ENCODE measurements at regions not wholly inside any gene's neighbourhood (a gene's known extent, or its start where the extent isn't known, plus 50 kb on each side); places are given as distances from the start of the nearest gene placed in this dataset.

- no peak for FAIRE-seq
- Histone ChIP-seq H3K4me3 (ENCODE audit: low read depth in 1 of 3, low read length in 3 of 3) (no peak overlapping the region), H3K9me3 (ENCODE audit: control insufficient read depth in 2 of 2, insufficient read depth in 1 of 2, low read depth in 1 of 2, low read length in 1 of 2) (no peaks in the 10 kb centered on the region), H3K27me3 (ENCODE audit: control insufficient read depth in 3 of 3, insufficient read depth in 3 of 3, low read length in 3 of 3) (no peaks in the 10 kb centered on the region), H3K27ac (ENCODE audit: low read depth in 1 of 3, low read length in 2 of 3) (no peak overlapping the region), H3K4me1 (ENCODE audit: control insufficient read depth in 3 of 3, insufficient read depth in 2 of 3, low read depth in 1 of 3, low read length in 2 of 3) (no peaks in the 10 kb centered on the region), H3K36me3 (ENCODE audit: control insufficient read depth in 3 of 3, insufficient read depth in 2 of 3, low read depth in 1 of 3, low read length in 3 of 3) (no peaks in the 10 kb centered on the region)
- DNase-seq: no peak
- WGBS, 3 donors: 74 to 85% (median 78%) methylated on average over 1 of the region's 1 CpG
Measured at GRCh38 chr13:37435881-37436280, 162.7 kb downstream of the POSTN start.

- Histone ChIP-seq H3K27ac (ENCODE audit: low read depth in 1 of 3, low read length in 2 of 3) (no peak overlapping the region), H3K27me3 (ENCODE audit: control insufficient read depth in 3 of 3, insufficient read depth in 3 of 3, low read length in 3 of 3) (no peaks in the 10 kb centered on the region), H3K4me3 (ENCODE audit: low read depth in 1 of 3, low read length in 3 of 3) (no peak overlapping the region), H3K4me1 (ENCODE audit: control insufficient read depth in 3 of 3, insufficient read depth in 2 of 3, low read depth in 1 of 3, low read length in 2 of 3) (no peaks in the 10 kb centered on the region), H3K36me3 (ENCODE audit: control insufficient read depth in 3 of 3, insufficient read depth in 2 of 3, low read depth in 1 of 3, low read length in 3 of 3) (no peaks in the 10 kb centered on the region), H3K9me3 (ENCODE audit: control insufficient read depth in 2 of 2, insufficient read depth in 1 of 2, low read depth in 1 of 2, low read length in 1 of 2) (no peaks in the 10 kb centered on the region)
- FAIRE-seq (no peak), DNase-seq (no peak)
- 85 to 97% (median 90%) methylated on average over 1 of the region's 1 CpG for WGBS, 3 donors
Measured at GRCh38 chr13:37433086-37433485, 165.5 kb downstream of the POSTN start.

GRCh38 chr13:37429976-37430375 is 168.6 kb downstream of the POSTN start:
- FAIRE-seq (no peak), DNase-seq (no peak)
- no peaks in the 10 kb centered on the region for H3K27me3 ChIP-seq (ENCODE audit: control insufficient read depth in 3 of 3, insufficient read depth in 3 of 3, low read length in 3 of 3)
- no peak overlapping the region for H3K27ac ChIP-seq (ENCODE audit: low read depth in 1 of 3, low read length in 2 of 3)
- no peaks in the 10 kb centered on the region for H3K36me3 ChIP-seq (ENCODE audit: control insufficient read depth in 3 of 3, insufficient read depth in 2 of 3, low read depth in 1 of 3, low read length in 3 of 3)
- no peaks in the 10 kb centered on the region for H3K9me3 ChIP-seq (ENCODE audit: control insufficient read depth in 2 of 2, insufficient read depth in 1 of 2, low read depth in 1 of 2, low read length in 1 of 2)
- no peak overlapping the region for H3K4me3 ChIP-seq (ENCODE audit: low read depth in 1 of 3, low read length in 3 of 3)
- WGBS, 3 donors: 76 to 82% (median 80%) methylated on average over 2 of the region's 2 CpGs
- no peaks in the 10 kb centered on the region for H3K4me1 ChIP-seq (ENCODE audit: control insufficient read depth in 3 of 3, insufficient read depth in 2 of 3, low read depth in 1 of 3, low read length in 2 of 3)

GRCh38 chr13:37427843-37428494 is 170.6 kb downstream of the POSTN start:
- Histone ChIP-seq H3K4me3 (ENCODE audit: low read depth in 1 of 3, low read length in 3 of 3) (no peak overlapping the region), H3K27ac (ENCODE audit: low read depth in 1 of 3, low read length in 2 of 3) (no peak overlapping the region), H3K4me1 (ENCODE audit: control insufficient read depth in 3 of 3, insufficient read depth in 2 of 3, low read depth in 1 of 3, low read length in 2 of 3) (no peaks in the 10 kb centered on the region), H3K36me3 (ENCODE audit: control insufficient read depth in 3 of 3, insufficient read depth in 2 of 3, low read depth in 1 of 3, low read length in 3 of 3) (no peaks in the 10 kb centered on the region), H3K9me3 (ENCODE audit: control insufficient read depth in 2 of 2, insufficient read depth in 1 of 2, low read depth in 1 of 2, low read length in 1 of 2) (no peaks in the 10 kb centered on the region), H3K27me3 (ENCODE audit: control insufficient read depth in 3 of 3, insufficient read depth in 3 of 3, low read length in 3 of 3) (no peaks in the 10 kb centered on the region)
- no peak for DNase-seq
- FAIRE-seq: no peak
- WGBS, 3 donors: 20 to 44% (median 27%) methylated on average over 3 of the region's 3 CpGs

GRCh38 chr13:37418490-37418889 is 180.1 kb downstream of the POSTN start:
- H3K36me3 ChIP-seq (ENCODE audit: control insufficient read depth in 3 of 3, insufficient read depth in 2 of 3, low read depth in 1 of 3, low read length in 3 of 3): no peaks in the 10 kb centered on the region
- H3K9me3 ChIP-seq (ENCODE audit: control insufficient read depth in 2 of 2, insufficient read depth in 1 of 2, low read depth in 1 of 2, low read length in 1 of 2): no peaks in the 10 kb centered on the region
- WGBS, 3 donors: 53 to 64% (median 57%) methylated on average over 2 of the region's 2 CpGs
- no peak overlapping the region for H3K27ac ChIP-seq (ENCODE audit: low read depth in 1 of 3, low read length in 2 of 3)
- no peak for DNase-seq
- no peak for FAIRE-seq
- no peaks in the 10 kb centered on the region for H3K4me1 ChIP-seq (ENCODE audit: control insufficient read depth in 3 of 3, insufficient read depth in 2 of 3, low read depth in 1 of 3, low read length in 2 of 3)
- no peak overlapping the region for H3K4me3 ChIP-seq (ENCODE audit: low read depth in 1 of 3, low read length in 3 of 3)
- H3K27me3 ChIP-seq (ENCODE audit: control insufficient read depth in 3 of 3, insufficient read depth in 3 of 3, low read length in 3 of 3): no peaks in the 10 kb centered on the region

GRCh38 chr13:37417060-37417441 is 181.5 kb downstream of the POSTN start:
- no peak overlapping the region for H3K4me3 ChIP-seq (ENCODE audit: low read depth in 1 of 3, low read length in 3 of 3)
- FAIRE-seq: no peak
- no peaks in the 10 kb centered on the region for H3K36me3 ChIP-seq (ENCODE audit: control insufficient read depth in 3 of 3, insufficient read depth in 2 of 3, low read depth in 1 of 3, low read length in 3 of 3)
- no peaks in the 10 kb centered on the region for H3K9me3 ChIP-seq (ENCODE audit: control insufficient read depth in 2 of 2, insufficient read depth in 1 of 2, low read depth in 1 of 2, low read length in 1 of 2)
- no peaks in the 10 kb centered on the region for H3K4me1 ChIP-seq (ENCODE audit: control insufficient read depth in 3 of 3, insufficient read depth in 2 of 3, low read depth in 1 of 3, low read length in 2 of 3)
- H3K27ac ChIP-seq (ENCODE audit: low read depth in 1 of 3, low read length in 2 of 3): no peak overlapping the region
- no peaks in the 10 kb centered on the region for H3K27me3 ChIP-seq (ENCODE audit: control insufficient read depth in 3 of 3, insufficient read depth in 3 of 3, low read length in 3 of 3)
- DNase-seq: no peak
- WGBS, 3 donors: 32 to 54% (median 49%) methylated on average over 3 of the region's 3 CpGs

GRCh38 chr13:37416291-37417059 is 182.1 kb downstream of the POSTN start:
- FAIRE-seq (no peak), DNase-seq (no peak)
- H3K27me3 ChIP-seq (ENCODE audit: control insufficient read depth in 3 of 3, insufficient read depth in 3 of 3, low read length in 3 of 3): no peaks in the 10 kb centered on the region
- no peaks in the 10 kb centered on the region for H3K4me1 ChIP-seq (ENCODE audit: control insufficient read depth in 3 of 3, insufficient read depth in 2 of 3, low read depth in 1 of 3, low read length in 2 of 3)
- WGBS, 3 donors: 61 to 75% (median 74%) methylated on average over 2 of the region's 2 CpGs
- H3K27ac ChIP-seq (ENCODE audit: low read depth in 1 of 3, low read length in 2 of 3): no peak overlapping the region
- no peak overlapping the region for H3K4me3 ChIP-seq (ENCODE audit: low read depth in 1 of 3, low read length in 3 of 3)
- H3K36me3 ChIP-seq (ENCODE audit: control insufficient read depth in 3 of 3, insufficient read depth in 2 of 3, low read depth in 1 of 3, low read length in 3 of 3): no peaks in the 10 kb centered on the region
- H3K9me3 ChIP-seq (ENCODE audit: control insufficient read depth in 2 of 2, insufficient read depth in 1 of 2, low read depth in 1 of 2, low read length in 1 of 2): no peaks in the 10 kb centered on the region

- Histone ChIP-seq H3K9me3 (ENCODE audit: control insufficient read depth in 2 of 2, insufficient read depth in 1 of 2, low read depth in 1 of 2, low read length in 1 of 2) (no peaks in the 10 kb centered on the region), H3K4me1 (ENCODE audit: control insufficient read depth in 3 of 3, insufficient read depth in 2 of 3, low read depth in 1 of 3, low read length in 2 of 3) (no peaks in the 10 kb centered on the region), H3K27ac (ENCODE audit: low read depth in 1 of 3, low read length in 2 of 3) (no peak overlapping the region), H3K27me3 (ENCODE audit: control insufficient read depth in 3 of 3, insufficient read depth in 3 of 3, low read length in 3 of 3) (no peaks in the 10 kb centered on the region), H3K4me3 (ENCODE audit: low read depth in 1 of 3, low read length in 3 of 3) (no peak overlapping the region), H3K36me3 (ENCODE audit: control insufficient read depth in 3 of 3, insufficient read depth in 2 of 3, low read depth in 1 of 3, low read length in 3 of 3) (no peaks in the 10 kb centered on the region)
- no peak for DNase-seq
- WGBS, 3 donors: 38 to 54% (median 38%) methylated on average over 3 of the region's 3 CpGs
- FAIRE-seq: no peak
Measured at GRCh38 chr13:37413161-37413560, 185.4 kb downstream of the POSTN start.
